Panc1 (cell line): ENCODE measurements at regions not wholly inside any gene's neighbourhood (a gene's known extent, or its start where the extent isn't known, plus 50 kb on each side); places are given as distances from the start of the nearest gene placed in this dataset.

Experiments
- ATAC-seq: fragments of 200-7000 bp; cut with Tn5 transposase; 2 replicates; pipeline ENCODE4 v1.9.1; 2020; ENCODE audit warnings: mild to moderate bottlenecking, moderate library complexity
- BruUV-seq: library from RNA; stranded (reverse); fragments of 400-500 nt; replicated peaks from 2 replicates; lab custom pipeline; 2021; lab: Mats Ljungman, UMichigan
- CTCF ChIA-PET: fragments of 300-600 bp; sonication (Branson Sonifier 250); formaldehyde crosslinking; loops from one replicate; lab custom pipeline; 2022; ENCODE audit warnings: antibody characterized with exemption; lab: Charles Lee
- POLR2A ChIA-PET: fragments of 300-600 bp; sonication (Branson Sonifier 250); formaldehyde crosslinking; loops from one replicate; lab custom pipeline; 2022; ENCODE audit warnings: antibody characterized with exemption; lab: Charles Lee
- DNase-seq: peaks from one replicate; pipeline ENCODE4 v3.0.0-alpha.2; 2010; ENCODE audit warnings: low read depth, low spot score
- H3K27ac ChIP-seq: 2 replicates; pipeline ENCODE4 v1.5.1; 2011; ENCODE audit warnings: mild to moderate bottlenecking, low read length, inconsistent platforms
- H3K27me3 ChIP-seq: fragments of 200-500 bp; sonication (Bioruptor generic); 2 replicates; pipeline ENCODE4 v1.6.0; 2014; ENCODE audit warnings: low read length, inconsistent platforms; ENCODE audit not compliant: control insufficient read depth, insufficient read depth
- H3K36me3 ChIP-seq: fragments of 200-500 bp; sonication (Bioruptor generic); 2 replicates; pipeline ENCODE4 v1.5.1; 2014; ENCODE audit warnings: inconsistent platforms, mild to moderate bottlenecking, low read length, moderate library complexity; ENCODE audit not compliant: control insufficient read depth, insufficient read depth
- H3K4me1 ChIP-seq: 2 replicates; pipeline ENCODE4 v1.5.1; 2011; ENCODE audit warnings: inconsistent platforms, mild to moderate bottlenecking, low read length, moderate library complexity; ENCODE audit not compliant: control insufficient read depth, insufficient read depth
- H3K4me3 ChIP-seq, 2 experiments: 2 replicates each; pipeline ENCODE4 v1.5.1; 2011 to 2012; ENCODE audit warnings: low read depth in 2 of 2, low read length in 2 of 2, mild to moderate bottlenecking in 2 of 2, inconsistent platforms in 1 of 2, moderate library complexity in 1 of 2
- H3K9me3 ChIP-seq: fragments of 200-500 bp; sonication (Bioruptor generic); 2 replicates; pipeline ENCODE4 v1.5.1; 2014; ENCODE audit warnings: low read depth, mild to moderate bottlenecking, inconsistent platforms, low read length, moderate library complexity; ENCODE audit not compliant: control insufficient read depth, insufficient read depth
- CTCF ChIP-seq: fragments of 450-650 bp; IDR thresholded peaks from 2 replicates; pipeline ENCODE4 v1.5.1; 2017; ENCODE audit warnings: mild to moderate bottlenecking
- POLR2AphosphoS5 ChIP-seq: IDR thresholded peaks from 2 replicates; pipeline ENCODE4 v1.6.1; 2012; ENCODE audit warnings: mild to moderate bottlenecking, low read depth, low read length, moderate library complexity
- REST ChIP-seq, 2 experiments: IDR thresholded peaks; 2 replicates each; pipeline ENCODE4 v1.6.1; 2011 to 2012; ENCODE audit warnings: low read depth in 2 of 2, control low read depth in 1 of 2, low read length in 1 of 2, mild to moderate bottlenecking in 1 of 2, moderate library complexity in 1 of 2; ENCODE audit not compliant: insufficient read depth in 1 of 2
- SIN3A ChIP-seq: IDR thresholded peaks from 2 replicates; pipeline ENCODE4 v1.6.1; 2012; ENCODE audit warnings: low read depth, mild to moderate bottlenecking, low read length, moderate library complexity, borderline replicate concordance; ENCODE audit not compliant: insufficient read depth
- TCF7L2 ChIP-seq: IDR thresholded peaks from 2 replicates; pipeline ENCODE4 v1.6.1; 2011; ENCODE audit warnings: mild to moderate bottlenecking, low read depth, low read length, inconsistent platforms
- in situ Hi-C: cut with HindIII; loops from 2 replicates; pipeline ENCODE4 v1.10.0; 2016; ENCODE audit warnings: low sequenced_read_pairs, low pct_unique_long_range_greater_than_20kb
- intact Hi-C: fragments of 100-400 bp; cut with micrococcal nuclease; formaldehyde crosslinking; loops from one replicate; pipeline ENCODE4 v1.10.0; 2022; ENCODE audit not compliant: unreplicated experiment

- no peaks in the 10 kb centered on the region for H3K36me3 ChIP-seq
- ATAC-seq: peak; percentile 72; the same call in 1 of the 2 replicates
- no peak overlapping the region for H3K27ac ChIP-seq
- no peaks in the 10 kb centered on the region; the same call in none of the 2 replicates for H3K27me3 ChIP-seq
- ChIA-PET POLR2A (no interaction called here), CTCF (no interaction called here)
- BruUV-seq: no TSS peak
- H3K4me1 ChIP-seq: no peaks in the 10 kb centered on the region
- in situ Hi-C loops (no loop called here), intact Hi-C loops (no loop called here)
- H3K4me3 ChIP-seq: no peak overlapping the region
- H3K9me3 ChIP-seq: no peaks in the 10 kb centered on the region
- TF ChIP-seq CTCF (no peak), REST (IDR thresholded peaks at IDR 0.05; ENCODE audit: insufficient read depth in 1 of 2, low read depth in 2 of 2, low read length in 1 of 2) (no peak), POLR2AphosphoS5 (no peak), TCF7L2 (no peak), SIN3A (no peak)
- DNase-seq: no peak
Measured at GRCh38 chr18:78431606-78432005, 548.0 kb upstream of the SALL3 start.

GRCh38 chr18:78433562-78433961 is 546.1 kb upstream of the SALL3 start:
- intact Hi-C loops (no loop called here), in situ Hi-C loops (no loop called here)
- Histone ChIP-seq H3K36me3 (no peaks in the 10 kb centered on the region), H3K27me3 (no peaks in the 10 kb centered on the region; the same call in none of the 2 replicates), H3K4me3 (no peak overlapping the region), H3K4me1 (no peaks in the 10 kb centered on the region), H3K27ac (no peak overlapping the region), H3K9me3 (no peaks in the 10 kb centered on the region)
- TF ChIP-seq POLR2AphosphoS5 (no peak), SIN3A (no peak), CTCF (no peak), REST (IDR thresholded peaks at IDR 0.05; ENCODE audit: insufficient read depth in 1 of 2, low read depth in 2 of 2, low read length in 1 of 2) (no peak), TCF7L2 (no peak)
- ChIA-PET POLR2A (no interaction called here), CTCF (no interaction called here)
- ATAC-seq (no peak), DNase-seq (no peak)
- BruUV-seq: no TSS peak
